GM12872 (cell line): ENCODE measurements at regions not wholly inside any gene's neighbourhood (a gene's known extent, or its start where the extent isn't known, plus 50 kb on each side); places are given as distances from the start of the nearest gene placed in this dataset.

Experiments used
- CTCF ChIP-seq: IDR thresholded peaks from 3 replicates; pipeline ENCODE4 v1.5.1; 2011; ENCODE audit warnings: low read depth, mild to moderate bottlenecking, low read length, moderate library complexity; ENCODE audit not compliant: insufficient read depth

GRCh38 chr3:31406896-31407295 is 125.8 kb upstream of the STT3B start:
- TF ChIP-seq CTCF = no peak

GRCh38 chr3:31407665-31408064 is 125.1 kb upstream of the STT3B start:
- TF ChIP-seq CTCF = no peak

GRCh38 chr3:31408720-31409119 is 124.0 kb upstream of the STT3B start:
- no peak for TF ChIP-seq CTCF

GRCh38 chr3:31409389-31409788 is 123.3 kb upstream of the STT3B start:
- TF ChIP-seq CTCF = no peak

- TF ChIP-seq CTCF = no peak
These were observed 122.9 kb upstream of the STT3B start for GRCh38 chr3:31409866-31410265.

- TF ChIP-seq CTCF = no peak
These were observed 122.3 kb upstream of the STT3B start for GRCh38 chr3:31410411-31410810.

- no peak for TF ChIP-seq CTCF
These were observed 119.9 kb upstream of the STT3B start for GRCh38 chr3:31412832-31413231.

GRCh38 chr3:31413515-31413914 is 119.2 kb upstream of the STT3B start:
- no peak for TF ChIP-seq CTCF
